ENCODE measurements at regions not wholly inside any gene's neighbourhood (a gene's known extent, or its start where the extent isn't known, plus 50 kb on each side); places are given as distances from the start of the nearest gene placed in this dataset. TPM values are rescaled to one million over a fixed set of nuclear protein-coding genes. Genes with fewer than 3 reads are reported as not detected.

DNA sequence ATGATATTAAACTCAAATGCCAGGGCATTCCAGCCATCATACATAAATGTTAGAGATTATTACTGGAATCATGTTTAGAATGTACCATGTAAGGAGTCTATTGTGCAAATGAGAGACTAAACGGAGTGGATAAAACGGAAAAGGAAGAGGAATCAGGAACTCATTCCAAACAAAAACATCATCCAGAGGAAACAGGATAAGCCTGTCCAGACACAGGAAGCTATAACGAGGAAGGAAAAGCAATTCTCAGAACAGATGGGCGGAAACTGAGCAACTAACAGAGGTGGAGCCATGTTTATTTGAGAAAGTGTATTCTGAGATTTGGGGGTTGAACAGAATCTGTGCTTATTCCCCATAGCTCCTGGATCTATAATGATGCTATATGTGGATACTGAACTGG, 52.3 kb upstream of the TRIM24 start:
- Histone ChIP-seq H3K4me3 (replicated peaks in 1 of 3; ENCODE audit: low read depth in 2 of 3, low read length in 3 of 3) (no peak overlapping the region), H2AFZ (ENCODE audit: insufficient read depth, low read depth, low read length, poor library complexity, severe bottlenecking) (peak overlapping the region; percentile 32), H3K4me2 (replicated peaks; ENCODE audit: extremely low read depth, low read length, poor library complexity, severe bottlenecking) (no peak overlapping the region), H3K27me3 (ENCODE audit: control insufficient read depth in 2 of 2, insufficient read depth in 2 of 2, low read length in 2 of 2) (no peaks in the 10 kb centered on the region), H3K9ac (ENCODE audit: insufficient read depth, low read length, poor library complexity, severe bottlenecking) (no peak overlapping the region), H3K36me3 (replicated peaks in 1 of 2; ENCODE audit: control insufficient read depth in 1 of 2, insufficient read depth in 2 of 2, low read length in 2 of 2) (no peaks in the 10 kb centered on the region), H3K9me3 (replicated peaks in 1 of 2; ENCODE audit: control insufficient read depth in 1 of 2, insufficient read depth in 1 of 2, low read length in 2 of 2) (peaks cover 0 to 11% of the 10 kb centered on the region in 2 donors), H3K79me2 (ENCODE audit: insufficient read depth, low read length) (no peaks in the 10 kb centered on the region), H3K4me1 (ENCODE audit: control insufficient read depth in 1 of 2, insufficient read depth in 2 of 2, low read length in 2 of 2) (peaks cover 0 to 2% of the 10 kb centered on the region in 2 donors), H4K20me1 (ENCODE audit: insufficient read depth, low read length) (no peaks in the 10 kb centered on the region), H3K27ac (ENCODE audit: low read depth in 1 of 2, low read length in 2 of 2) (no peak overlapping the region)
- intact Hi-C loops (cut with micrococcal nuclease) = no loop called here
- DNase-seq = no peak
- Mint-ChIP-seq H3K9me3 (peaks cover 4 to 22% (median 8%) of the 10 kb centered on the region in 7 donors), H3K27me3 (ENCODE audit: low read depth in 3 of 3) (peaks cover 0 to 1% (median 0%) of the 10 kb centered on the region in 3 donors), H3K4me3 (no peak overlapping the region), H3K27ac (peak overlapping the region in 1 of 7 donors; percentile 38), H3K4me1 (peaks cover 6% of the 10 kb centered on the region), H3K36me3 (peaks cover 0 to 3% of the 10 kb centered on the region in 2 donors)
- no CpG with 5 or more reads among the region's 4 CpGs for WGBS (ENCODE audit: insufficient coverage)
- no peak for TF ChIP-seq CTCF (IDR thresholded peaks at IDR 0.05)

Small RNAs in the stretch of these regions (small RNA-seq; reads per million reads assigned to genes)
- gene RF00019 (ENCODE audit: insufficient read length, low read depth) (not detected), gene RF00432 (ENCODE audit: insufficient read length, low read depth) (not detected)

All from CD14-positive monocyte (primary cell).